HK-2 (cell line): ENCODE measurements at regions not wholly inside any gene's neighbourhood (a gene's known extent, or its start where the extent isn't known, plus 50 kb on each side); places are given as distances from the start of the nearest gene placed in this dataset.
A peak's percentile ranks its signal among the peaks of the same experiment; 100 is the strongest.
"Not testable (repeated sequence)": the region's sequence is repeated elsewhere in the genome, so short reads cannot be mapped to it uniquely, and the experiment has no call there.

Experiments
- DNase-seq: peaks from one replicate; pipeline ENCODE4 v3.0.0-alpha.2; 2018; ENCODE audit not compliant: unreplicated experiment

DNA sequence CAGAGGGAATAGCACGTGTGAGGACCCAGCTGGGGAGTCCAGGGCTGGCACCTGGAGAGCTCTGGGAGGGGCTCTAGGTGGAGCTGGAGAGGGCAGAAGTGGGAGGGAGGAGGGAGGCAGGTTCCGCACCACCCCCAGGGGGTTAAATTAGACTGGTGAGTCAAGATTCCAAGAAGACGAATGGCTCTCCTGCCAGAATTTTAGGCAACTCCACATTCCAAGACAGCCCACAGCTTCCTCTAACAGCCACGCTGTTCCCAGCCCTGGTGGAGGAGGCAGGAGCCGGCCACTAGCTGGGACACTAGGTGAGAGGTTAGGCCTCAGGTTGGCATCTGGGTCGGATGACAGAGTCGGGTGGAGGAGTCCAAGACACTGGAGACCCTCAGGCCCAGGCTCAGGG is 60.2 kb downstream of the TFAP2C start:
- DNase-seq: peak; percentile 11

- DNase-seq: no peak
These were observed 60.9 kb downstream of the TFAP2C start for GRCh38 chr20:56689852-56690485.

- DNase-seq: no peak
These were observed 61.5 kb downstream of the TFAP2C start for GRCh38 chr20:56690531-56691175.

DNA sequence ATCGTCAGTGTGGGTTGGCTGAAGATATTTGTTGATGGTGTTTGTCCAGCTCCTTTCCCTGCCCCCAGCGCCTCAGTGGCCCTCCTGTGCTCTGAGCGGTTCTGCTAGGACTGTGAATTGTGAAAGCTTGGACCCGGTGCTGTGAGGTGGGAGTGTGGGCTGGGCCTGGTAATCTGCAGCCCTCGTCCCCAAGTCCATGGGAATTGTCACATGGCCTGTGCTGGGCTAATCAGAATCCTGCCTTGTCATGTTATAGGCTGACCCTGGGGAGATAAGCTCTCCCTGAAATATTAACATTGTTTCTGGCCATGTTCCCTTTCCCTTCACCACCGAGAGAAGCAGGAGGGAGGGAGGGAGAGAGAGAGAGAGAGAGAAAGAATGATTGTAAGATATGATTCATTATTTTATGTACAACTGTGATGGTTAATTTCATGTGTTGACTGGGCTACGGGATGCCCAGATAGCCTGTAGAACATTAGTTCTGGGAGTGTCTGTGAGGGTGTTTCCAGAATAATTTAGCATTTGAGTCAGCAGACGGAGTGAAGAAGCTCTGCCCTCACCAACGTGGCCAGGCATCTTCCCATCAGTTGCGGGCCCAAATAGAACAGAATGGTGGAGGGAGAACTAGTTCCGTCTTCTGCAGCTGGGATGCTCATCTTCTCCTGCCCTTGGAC is 62.4 kb downstream of the TFAP2C start:
- no peak for DNase-seq

- no peak for DNase-seq
These were observed 64.1 kb downstream of the TFAP2C start for GRCh38 chr20:56693217-56693616.

DNA sequence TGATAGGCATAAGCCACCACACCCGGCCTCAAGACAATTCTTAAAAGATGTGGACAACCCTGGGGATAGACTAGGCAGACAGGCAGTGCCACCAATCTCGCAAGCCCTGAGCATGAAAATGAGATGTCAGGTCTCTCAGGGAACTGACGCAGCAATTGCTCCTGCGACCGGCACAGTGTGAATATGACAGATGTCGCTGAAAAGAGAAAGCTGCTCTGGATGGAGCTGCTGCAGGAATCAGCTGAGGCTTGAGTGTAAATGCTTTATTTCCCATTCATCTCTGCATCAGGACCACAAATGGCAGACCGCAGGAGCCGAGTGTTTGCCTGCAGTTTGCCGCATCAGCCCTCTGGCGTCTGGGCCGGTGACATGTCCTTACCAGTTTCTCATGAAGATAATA is 68.4 kb downstream of the TFAP2C start:
- no peak for DNase-seq

DNA sequence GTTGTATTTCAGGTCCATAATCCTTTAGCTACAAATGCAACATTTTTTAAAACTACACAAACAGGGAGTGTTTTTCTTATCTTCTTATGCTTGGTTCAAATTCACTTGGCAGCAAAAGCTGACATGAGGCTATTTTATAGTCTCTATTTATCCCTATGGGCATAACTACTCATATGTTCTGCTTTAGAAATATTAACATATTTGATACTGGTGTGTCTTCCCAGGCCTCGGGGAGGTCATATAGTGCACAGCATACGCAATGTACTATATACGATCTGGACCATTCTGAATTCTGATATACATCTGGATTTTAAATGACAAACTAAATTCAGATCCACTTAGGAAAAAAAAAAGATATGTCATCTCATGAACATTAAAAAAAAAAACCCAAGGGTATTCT is 69.2 kb downstream of the TFAP2C start:
- no peak for DNase-seq

DNA sequence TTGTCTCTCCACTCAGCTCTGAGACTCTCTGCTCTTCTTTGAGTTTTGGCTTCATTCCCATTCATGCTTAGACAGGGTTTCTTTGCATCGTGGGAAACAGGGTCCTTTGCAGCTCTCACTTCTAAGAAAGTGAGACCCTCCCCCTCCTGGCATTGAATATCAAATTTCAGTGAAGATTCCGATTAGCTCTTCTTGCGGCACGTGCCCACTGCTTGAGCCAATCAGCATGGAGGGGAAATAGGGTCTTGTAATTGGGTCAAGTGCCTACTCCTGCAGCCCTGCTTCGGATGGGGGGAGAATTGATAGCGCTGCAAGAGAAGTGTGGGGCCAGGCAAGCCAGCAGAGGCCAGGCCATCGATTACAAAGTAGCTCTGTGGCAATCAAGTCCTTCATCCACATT is 69.6 kb downstream of the TFAP2C start:
- DNase-seq: no peak

DNA sequence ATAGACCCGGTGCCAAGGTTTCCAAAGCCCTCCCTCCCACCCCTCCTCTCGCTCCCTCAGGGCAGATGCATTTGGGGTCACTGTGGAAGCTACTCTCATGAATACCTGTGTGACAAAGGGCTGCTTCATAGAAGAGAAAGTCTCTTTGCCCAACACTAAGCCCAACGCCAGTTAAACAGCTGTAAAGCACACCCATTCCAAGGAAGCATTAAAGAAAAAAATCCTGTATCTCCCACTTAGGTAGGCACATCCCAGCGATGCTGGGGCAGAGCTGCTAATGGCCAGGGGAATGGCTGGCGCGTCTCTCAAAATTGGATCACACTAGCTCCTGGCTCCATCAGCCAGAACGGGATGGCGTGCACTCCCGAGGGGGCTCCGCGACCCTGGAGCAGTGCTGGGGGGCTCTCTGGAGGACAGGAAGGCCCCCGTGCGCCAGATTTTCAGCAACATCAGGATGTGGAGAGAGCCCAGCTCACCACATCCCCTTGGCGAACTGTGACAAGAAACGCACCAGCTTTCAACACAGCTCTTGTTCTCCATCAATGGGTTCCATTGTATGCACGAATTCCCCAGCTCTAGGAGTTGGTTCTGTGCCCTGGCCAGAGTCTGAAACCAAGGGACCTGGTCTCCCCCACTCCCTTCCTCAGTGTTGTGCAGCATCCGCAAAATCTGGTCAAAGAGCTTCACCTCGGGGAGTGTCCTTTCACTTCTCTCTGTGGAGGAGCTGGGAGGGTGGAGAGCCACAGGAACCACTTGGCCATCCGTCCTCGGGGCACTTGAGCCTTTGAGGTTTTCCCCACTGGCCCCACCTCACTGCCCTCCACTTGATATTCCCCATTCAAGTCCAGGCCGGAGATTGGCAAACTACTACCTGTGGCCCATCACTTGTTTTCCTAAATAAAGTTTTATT is 74.1 kb downstream of the TFAP2C start:
- no peak for DNase-seq

- DNase-seq: no peak
These were observed 77.8 kb downstream of the TFAP2C start for GRCh38 chr20:56706867-56707360.

GRCh38 chr20:56708991-56709390 is 79.9 kb downstream of the TFAP2C start:
- no peak for DNase-seq

GRCh38 chr20:56710125-56710524 is 81.0 kb downstream of the TFAP2C start:
- no peak for DNase-seq

GRCh38 chr20:56710577-56710976 is 81.5 kb downstream of the TFAP2C start:
- not testable (repeated sequence) for DNase-seq

- no peak for DNase-seq
These were observed 81.9 kb downstream of the TFAP2C start for GRCh38 chr20:56711018-56711417.

DNA sequence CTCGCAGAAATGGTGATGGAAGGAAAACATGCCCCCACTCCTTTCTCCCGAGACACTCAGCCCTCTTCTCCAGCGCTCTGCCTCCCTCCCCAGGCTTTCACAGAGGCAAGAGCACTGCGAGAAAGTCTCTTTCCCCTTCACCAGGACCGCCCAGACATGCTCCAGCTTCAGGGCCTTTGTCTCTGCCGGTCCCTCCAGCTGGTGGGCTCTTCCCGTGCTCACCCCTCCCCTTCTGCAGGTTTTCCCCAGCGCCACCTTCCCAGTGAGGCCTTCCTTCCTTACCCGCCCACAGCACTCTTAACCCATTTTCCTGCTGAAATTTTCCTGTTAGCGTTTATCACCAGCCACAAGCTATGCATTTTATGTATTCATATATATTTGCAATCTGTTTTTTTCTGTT is 86.2 kb downstream of the TFAP2C start:
- no peak for DNase-seq

DNA sequence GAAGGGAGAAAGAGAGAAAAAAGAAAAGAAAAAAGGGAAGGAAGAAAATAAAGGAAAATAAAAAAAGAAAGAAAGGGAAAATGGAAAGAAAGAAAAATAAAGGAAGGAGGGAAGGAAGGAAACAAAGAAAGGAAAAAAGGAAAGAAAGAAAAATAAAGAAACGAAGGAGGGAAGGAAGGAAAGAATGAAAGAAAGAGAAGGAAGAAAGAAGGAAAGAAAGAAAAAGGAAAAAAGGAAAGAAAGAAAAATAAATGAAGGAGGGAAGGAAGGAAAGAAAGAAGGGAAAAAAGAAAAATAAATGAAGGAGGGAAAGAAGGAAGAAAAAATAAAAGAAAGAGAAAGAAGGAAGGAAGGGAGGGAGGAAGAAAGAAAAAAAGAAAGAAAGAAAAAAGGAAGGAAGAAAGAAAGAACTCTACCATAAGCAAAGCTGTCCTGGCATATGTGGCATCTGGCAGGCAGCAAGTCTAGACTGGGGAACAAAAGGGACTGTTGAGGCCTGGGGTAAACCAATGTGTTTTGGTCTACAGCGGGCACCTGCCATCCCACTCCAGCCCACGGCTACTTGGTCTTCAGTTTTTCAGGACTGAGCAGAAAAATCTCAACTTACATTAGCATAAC is 86.9 kb downstream of the TFAP2C start:
- DNase-seq: no peak

GRCh38 chr20:56716806-56717205 is 87.7 kb downstream of the TFAP2C start:
- no peak for DNase-seq

GRCh38 chr20:56718816-56719215 is 89.7 kb downstream of the TFAP2C start:
- DNase-seq: no peak

DNA sequence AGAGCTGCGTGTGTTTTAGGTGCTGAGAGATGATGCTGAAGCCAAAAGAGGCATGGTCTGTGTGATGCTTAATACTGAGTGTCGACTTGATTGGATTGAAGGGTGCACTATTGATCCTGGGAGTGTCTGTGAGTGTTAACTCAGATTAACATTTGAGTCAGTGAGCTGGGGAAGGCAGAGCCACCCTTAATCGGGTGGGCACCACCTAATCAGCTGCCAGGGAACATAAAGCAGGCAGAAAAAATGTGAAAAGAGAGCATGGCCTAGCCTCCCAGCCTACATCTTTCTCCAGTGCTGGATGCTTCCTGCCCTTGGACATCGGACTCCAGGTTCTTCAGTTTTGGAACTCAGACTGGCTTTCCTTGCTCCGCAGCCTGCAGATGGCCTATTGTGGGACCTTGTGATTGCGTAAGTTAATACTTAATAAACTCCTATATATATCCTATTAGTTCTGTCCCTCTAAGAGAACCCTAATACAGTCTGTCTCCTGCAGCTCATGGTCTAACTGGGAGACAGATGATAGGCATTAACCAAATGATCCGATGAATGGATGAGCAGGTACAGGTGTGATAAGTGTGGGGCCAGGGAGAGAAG is 91.6 kb downstream of the TFAP2C start:
- no peak for DNase-seq

DNA sequence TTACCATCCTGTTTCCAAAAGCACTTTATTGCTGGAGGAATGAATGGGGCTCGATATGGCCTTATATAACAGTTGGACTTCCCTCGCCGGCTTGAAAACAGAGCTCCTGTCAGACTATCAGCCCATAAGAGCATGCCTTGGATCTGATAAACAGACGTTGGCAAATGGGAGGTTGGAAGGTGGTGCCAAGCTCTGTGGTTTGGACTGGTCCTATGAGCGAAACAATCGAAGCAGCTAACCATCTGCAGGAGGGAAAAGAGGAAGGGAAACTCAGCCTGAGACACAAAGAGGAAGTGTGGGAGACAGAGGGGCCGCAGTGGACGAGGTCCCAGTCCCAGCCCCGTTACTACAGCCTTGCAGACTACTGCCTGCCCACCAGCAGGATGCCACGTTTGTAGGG is 92.9 kb downstream of the TFAP2C start:
- no peak for DNase-seq

- DNase-seq: no peak
These were observed 94.2 kb downstream of the TFAP2C start for GRCh38 chr20:56723331-56723730.
